K562 (cell line): ENCODE measurements at regions not wholly inside any gene's neighbourhood (a gene's known extent, or its start where the extent isn't known, plus 50 kb on each side); places are given as distances from the start of the nearest gene placed in this dataset.

ENCODE experiments used
- TF ChIP-seq, protein P1 (sequence below): fragments of 450-650 bp; IDR thresholded peaks from 2 replicates; pipeline ENCODE4 v1.6.1; 2016; ENCODE audit warnings: mild to moderate bottlenecking, moderate library complexity

DNA sequence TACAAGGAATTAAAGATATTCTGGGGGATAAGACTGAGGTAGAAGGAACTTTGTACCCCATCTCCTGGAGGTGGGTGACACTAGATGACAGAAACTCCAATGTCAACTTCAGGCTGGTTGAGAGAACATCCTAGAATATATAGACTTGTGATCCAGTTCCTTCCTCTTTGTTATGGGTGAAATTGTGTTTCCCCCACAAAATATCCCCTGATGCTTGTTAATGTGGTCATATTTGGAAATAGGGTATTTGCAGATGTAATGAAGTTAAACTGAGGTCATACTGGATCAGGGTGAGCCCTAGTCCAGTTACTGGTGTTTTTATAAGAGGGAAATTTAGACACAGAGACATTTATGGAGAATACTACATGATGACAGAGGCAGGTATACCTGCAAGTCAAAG is 114.0 kb upstream of the NAMPT start (continued):
- TF ChIP-seq, protein P1, sequence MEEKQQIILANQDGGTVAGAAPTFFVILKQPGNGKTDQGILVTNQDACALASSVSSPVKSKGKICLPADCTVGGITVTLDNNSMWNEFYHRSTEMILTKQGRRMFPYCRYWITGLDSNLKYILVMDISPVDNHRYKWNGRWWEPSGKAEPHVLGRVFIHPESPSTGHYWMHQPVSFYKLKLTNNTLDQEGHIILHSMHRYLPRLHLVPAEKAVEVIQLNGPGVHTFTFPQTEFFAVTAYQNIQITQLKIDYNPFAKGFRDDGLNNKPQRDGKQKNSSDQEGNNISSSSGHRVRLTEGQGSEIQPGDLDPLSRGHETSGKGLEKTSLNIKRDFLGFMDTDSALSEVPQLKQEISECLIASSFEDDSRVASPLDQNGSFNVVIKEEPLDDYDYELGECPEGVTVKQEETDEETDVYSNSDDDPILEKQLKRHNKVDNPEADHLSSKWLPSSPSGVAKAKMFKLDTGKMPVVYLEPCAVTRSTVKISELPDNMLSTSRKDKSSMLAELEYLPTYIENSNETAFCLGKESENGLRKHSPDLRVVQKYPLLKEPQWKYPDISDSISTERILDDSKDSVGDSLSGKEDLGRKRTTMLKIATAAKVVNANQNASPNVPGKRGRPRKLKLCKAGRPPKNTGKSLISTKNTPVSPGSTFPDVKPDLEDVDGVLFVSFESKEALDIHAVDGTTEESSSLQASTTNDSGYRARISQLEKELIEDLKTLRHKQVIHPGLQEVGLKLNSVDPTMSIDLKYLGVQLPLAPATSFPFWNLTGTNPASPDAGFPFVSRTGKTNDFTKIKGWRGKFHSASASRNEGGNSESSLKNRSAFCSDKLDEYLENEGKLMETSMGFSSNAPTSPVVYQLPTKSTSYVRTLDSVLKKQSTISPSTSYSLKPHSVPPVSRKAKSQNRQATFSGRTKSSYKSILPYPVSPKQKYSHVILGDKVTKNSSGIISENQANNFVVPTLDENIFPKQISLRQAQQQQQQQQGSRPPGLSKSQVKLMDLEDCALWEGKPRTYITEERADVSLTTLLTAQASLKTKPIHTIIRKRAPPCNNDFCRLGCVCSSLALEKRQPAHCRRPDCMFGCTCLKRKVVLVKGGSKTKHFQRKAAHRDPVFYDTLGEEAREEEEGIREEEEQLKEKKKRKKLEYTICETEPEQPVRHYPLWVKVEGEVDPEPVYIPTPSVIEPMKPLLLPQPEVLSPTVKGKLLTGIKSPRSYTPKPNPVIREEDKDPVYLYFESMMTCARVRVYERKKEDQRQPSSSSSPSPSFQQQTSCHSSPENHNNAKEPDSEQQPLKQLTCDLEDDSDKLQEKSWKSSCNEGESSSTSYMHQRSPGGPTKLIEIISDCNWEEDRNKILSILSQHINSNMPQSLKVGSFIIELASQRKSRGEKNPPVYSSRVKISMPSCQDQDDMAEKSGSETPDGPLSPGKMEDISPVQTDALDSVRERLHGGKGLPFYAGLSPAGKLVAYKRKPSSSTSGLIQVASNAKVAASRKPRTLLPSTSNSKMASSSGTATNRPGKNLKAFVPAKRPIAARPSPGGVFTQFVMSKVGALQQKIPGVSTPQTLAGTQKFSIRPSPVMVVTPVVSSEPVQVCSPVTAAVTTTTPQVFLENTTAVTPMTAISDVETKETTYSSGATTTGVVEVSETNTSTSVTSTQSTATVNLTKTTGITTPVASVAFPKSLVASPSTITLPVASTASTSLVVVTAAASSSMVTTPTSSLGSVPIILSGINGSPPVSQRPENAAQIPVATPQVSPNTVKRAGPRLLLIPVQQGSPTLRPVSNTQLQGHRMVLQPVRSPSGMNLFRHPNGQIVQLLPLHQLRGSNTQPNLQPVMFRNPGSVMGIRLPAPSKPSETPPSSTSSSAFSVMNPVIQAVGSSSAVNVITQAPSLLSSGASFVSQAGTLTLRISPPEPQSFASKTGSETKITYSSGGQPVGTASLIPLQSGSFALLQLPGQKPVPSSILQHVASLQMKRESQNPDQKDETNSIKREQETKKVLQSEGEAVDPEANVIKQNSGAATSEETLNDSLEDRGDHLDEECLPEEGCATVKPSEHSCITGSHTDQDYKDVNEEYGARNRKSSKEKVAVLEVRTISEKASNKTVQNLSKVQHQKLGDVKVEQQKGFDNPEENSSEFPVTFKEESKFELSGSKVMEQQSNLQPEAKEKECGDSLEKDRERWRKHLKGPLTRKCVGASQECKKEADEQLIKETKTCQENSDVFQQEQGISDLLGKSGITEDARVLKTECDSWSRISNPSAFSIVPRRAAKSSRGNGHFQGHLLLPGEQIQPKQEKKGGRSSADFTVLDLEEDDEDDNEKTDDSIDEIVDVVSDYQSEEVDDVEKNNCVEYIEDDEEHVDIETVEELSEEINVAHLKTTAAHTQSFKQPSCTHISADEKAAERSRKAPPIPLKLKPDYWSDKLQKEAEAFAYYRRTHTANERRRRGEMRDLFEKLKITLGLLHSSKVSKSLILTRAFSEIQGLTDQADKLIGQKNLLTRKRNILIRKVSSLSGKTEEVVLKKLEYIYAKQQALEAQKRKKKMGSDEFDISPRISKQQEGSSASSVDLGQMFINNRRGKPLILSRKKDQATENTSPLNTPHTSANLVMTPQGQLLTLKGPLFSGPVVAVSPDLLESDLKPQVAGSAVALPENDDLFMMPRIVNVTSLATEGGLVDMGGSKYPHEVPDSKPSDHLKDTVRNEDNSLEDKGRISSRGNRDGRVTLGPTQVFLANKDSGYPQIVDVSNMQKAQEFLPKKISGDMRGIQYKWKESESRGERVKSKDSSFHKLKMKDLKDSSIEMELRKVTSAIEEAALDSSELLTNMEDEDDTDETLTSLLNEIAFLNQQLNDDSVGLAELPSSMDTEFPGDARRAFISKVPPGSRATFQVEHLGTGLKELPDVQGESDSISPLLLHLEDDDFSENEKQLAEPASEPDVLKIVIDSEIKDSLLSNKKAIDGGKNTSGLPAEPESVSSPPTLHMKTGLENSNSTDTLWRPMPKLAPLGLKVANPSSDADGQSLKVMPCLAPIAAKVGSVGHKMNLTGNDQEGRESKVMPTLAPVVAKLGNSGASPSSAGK, result no peak
